ENCODE measurements at regions not wholly inside any gene's neighbourhood (a gene's known extent, or its start where the extent isn't known, plus 50 kb on each side); places are given as distances from the start of the nearest gene placed in this dataset.
"Not testable (repeated sequence)": the region's sequence is repeated elsewhere in the genome, so short reads cannot be mapped to it uniquely, and the experiment has no call there.

GRCh38 chr5:5831622-5832021 is 409.1 kb downstream of the ICE1 start:
- not testable (repeated sequence) for DNase-seq

GRCh38 chr5:5828619-5829018 is 406.1 kb downstream of the ICE1 start:
- no peak for DNase-seq

GRCh38 chr5:5826911-5827310 is 404.4 kb downstream of the ICE1 start:
- no peak for DNase-seq

GRCh38 chr5:5822729-5823257 is 400.3 kb downstream of the ICE1 start:
- no peak for DNase-seq

GRCh38 chr5:5816960-5817359 is 394.5 kb downstream of the ICE1 start:
- no peak for DNase-seq

- no peak for DNase-seq
These were observed 391.0 kb downstream of the ICE1 start for GRCh38 chr5:5813441-5813840.

GRCh38 chr5:5810461-5810860 is 388.0 kb downstream of the ICE1 start:
- no peak for DNase-seq

- no peak for DNase-seq
These were observed 383.4 kb downstream of the ICE1 start for GRCh38 chr5:5805916-5806315.

- no peak for DNase-seq
These were observed 382.2 kb downstream of the ICE1 start for GRCh38 chr5:5804478-5805233.

GRCh38 chr5:5800801-5801761 is 378.6 kb downstream of the ICE1 start:
- DNase-seq, result no peak

- DNase-seq, result no peak
These were observed 377.3 kb downstream of the ICE1 start for GRCh38 chr5:5799826-5800225.

GRCh38 chr5:5799229-5799628 is 376.8 kb downstream of the ICE1 start:
- no peak for DNase-seq

- DNase-seq, result no peak
These were observed 376.0 kb downstream of the ICE1 start for GRCh38 chr5:5798462-5798861.

GRCh38 chr5:5798041-5798440 is 375.6 kb downstream of the ICE1 start:
- no peak for DNase-seq

GRCh38 chr5:5795074-5795771 is 372.7 kb downstream of the ICE1 start:
- no peak for DNase-seq

GRCh38 chr5:5794118-5794560 is 371.7 kb downstream of the ICE1 start:
- no peak for DNase-seq

- DNase-seq, result no peak
These were observed 371.0 kb downstream of the ICE1 start for GRCh38 chr5:5793242-5794117.

- no peak for DNase-seq
These were observed 369.6 kb downstream of the ICE1 start for GRCh38 chr5:5792106-5792505.

- no peak for DNase-seq
These were observed 366.3 kb downstream of the ICE1 start for GRCh38 chr5:5788793-5789192.

GRCh38 chr5:5787373-5787772 is 364.9 kb downstream of the ICE1 start:
- DNase-seq, result no peak

GRCh38 chr5:5784101-5784500 is 361.6 kb downstream of the ICE1 start:
- no peak for DNase-seq

- DNase-seq, result no peak
These were observed 360.5 kb downstream of the ICE1 start for GRCh38 chr5:5783021-5783420.
